ENCODE measurements at regions not wholly inside any gene's neighbourhood (a gene's known extent, or its start where the extent isn't known, plus 50 kb on each side); places are given as distances from the start of the nearest gene placed in this dataset.

GRCh38 chr12:19959353-19959752 lies 409.0 kb upstream of the PDE3A start:
- Mint-ChIP-seq H3K4me3 (peak overlapping the region in 1 of 2 donors; percentile 13), H3K27me3 (ENCODE audit: low read depth in 3 of 3) (no peaks in the 10 kb centered on the region), H3K36me3 (no peaks in the 10 kb centered on the region), H3K9me3 (peaks cover 0 to 3% (median 0%) of the 10 kb centered on the region in 7 donors), H3K27ac (peak overlapping the region in 6 of 7 donors; percentile 46 to 80 (median 54)), H3K4me1 (peaks cover 8% of the 10 kb centered on the region)
- peak; percentile 16 to 25 (median 20) for DNase-seq
- Histone ChIP-seq H2AFZ (ENCODE audit: insufficient read depth, low read depth, low read length, poor library complexity, severe bottlenecking) (no peak overlapping the region), H3K27me3 (ENCODE audit: control insufficient read depth in 2 of 2, insufficient read depth in 2 of 2, low read length in 2 of 2) (no peaks in the 10 kb centered on the region), H3K36me3 (replicated peaks in 1 of 2; ENCODE audit: control insufficient read depth in 1 of 2, insufficient read depth in 2 of 2, low read length in 2 of 2) (no peaks in the 10 kb centered on the region), H3K27ac (ENCODE audit: low read depth in 1 of 2, low read length in 2 of 2) (peak overlapping the region in 1 of 2 donors; percentile 40), H3K9ac (ENCODE audit: insufficient read depth, low read length, poor library complexity, severe bottlenecking) (no peak overlapping the region), H3K4me2 (replicated peaks; ENCODE audit: extremely low read depth, low read length, poor library complexity, severe bottlenecking) (peak overlapping the region; percentile 33), H3K9me3 (replicated peaks in 1 of 2; ENCODE audit: control insufficient read depth in 1 of 2, insufficient read depth in 1 of 2, low read length in 2 of 2) (peaks cover 0 to 3% of the 10 kb centered on the region in 2 donors), H3K79me2 (ENCODE audit: insufficient read depth, low read length) (no peaks in the 10 kb centered on the region), H3K4me3 (replicated peaks in 1 of 3; ENCODE audit: low read depth in 2 of 3, low read length in 3 of 3) (no peak overlapping the region), H3K4me1 (ENCODE audit: control insufficient read depth in 1 of 2, insufficient read depth in 2 of 2, low read length in 2 of 2) (peaks cover 0 to 9% of the 10 kb centered on the region in 2 donors), H4K20me1 (ENCODE audit: insufficient read depth, low read length) (no peaks in the 10 kb centered on the region)
- intact Hi-C loops (cut with micrococcal nuclease) = no loop called here
- WGBS (ENCODE audit: insufficient coverage) = no CpG with 5 or more reads among the region's 1 CpG
- no peak for TF ChIP-seq CTCF (IDR thresholded peaks at IDR 0.05)

GRCh38 chr12:19960527-19960926 lies 407.8 kb upstream of the PDE3A start:
- Histone ChIP-seq H3K79me2 (ENCODE audit: insufficient read depth, low read length) (no peaks in the 10 kb centered on the region), H4K20me1 (ENCODE audit: insufficient read depth, low read length) (no peaks in the 10 kb centered on the region), H2AFZ (ENCODE audit: insufficient read depth, low read depth, low read length, poor library complexity, severe bottlenecking) (no peak overlapping the region), H3K9ac (ENCODE audit: insufficient read depth, low read length, poor library complexity, severe bottlenecking) (no peak overlapping the region), H3K27ac (ENCODE audit: low read depth in 1 of 2, low read length in 2 of 2) (no peak overlapping the region), H3K4me1 (ENCODE audit: control insufficient read depth in 1 of 2, insufficient read depth in 2 of 2, low read length in 2 of 2) (peaks cover 0 to 9% of the 10 kb centered on the region in 2 donors), H3K4me3 (replicated peaks in 1 of 3; ENCODE audit: low read depth in 2 of 3, low read length in 3 of 3) (no peak overlapping the region), H3K9me3 (replicated peaks in 1 of 2; ENCODE audit: control insufficient read depth in 1 of 2, insufficient read depth in 1 of 2, low read length in 2 of 2) (peaks cover 0 to 3% of the 10 kb centered on the region in 2 donors), H3K4me2 (replicated peaks; ENCODE audit: extremely low read depth, low read length, poor library complexity, severe bottlenecking) (no peak overlapping the region), H3K27me3 (ENCODE audit: control insufficient read depth in 2 of 2, insufficient read depth in 2 of 2, low read length in 2 of 2) (no peaks in the 10 kb centered on the region), H3K36me3 (replicated peaks in 1 of 2; ENCODE audit: control insufficient read depth in 1 of 2, insufficient read depth in 2 of 2, low read length in 2 of 2) (no peaks in the 10 kb centered on the region)
- 100% methylated on average over 4 of the region's 4 CpGs for WGBS (ENCODE audit: insufficient coverage)
- Mint-ChIP-seq H3K4me1 (peaks cover 8% of the 10 kb centered on the region), H3K27me3 (ENCODE audit: low read depth in 3 of 3) (no peaks in the 10 kb centered on the region), H3K4me3 (no peak overlapping the region), H3K36me3 (no peaks in the 10 kb centered on the region), H3K27ac (peak overlapping the region in 2 of 7 donors; percentile 26 to 51), H3K9me3 (peaks cover 0 to 3% (median 0%) of the 10 kb centered on the region in 7 donors)
- DNase-seq = no peak
- intact Hi-C loops (cut with micrococcal nuclease) = no loop called here
- no peak for TF ChIP-seq CTCF (IDR thresholded peaks at IDR 0.05)
